ENCODE measurements at regions not wholly inside any gene's neighbourhood (a gene's known extent, or its start where the extent isn't known, plus 50 kb on each side); places are given as distances from the start of the nearest gene placed in this dataset.

GRCh38 chr2:205882806-205883425 is 200.6 kb downstream of the NRP2 start:
- H3K9ac ChIP-seq (ENCODE audit: low read depth, low read length): no peak overlapping the region

GRCh38 chr2:205880048-205880447 is 197.7 kb downstream of the NRP2 start:
- Histone ChIP-seq H3K9me3 (ENCODE audit: control insufficient read depth, insufficient read depth, low read length) (no peaks in the 10 kb centered on the region), H3K9ac (ENCODE audit: low read depth, low read length) (no peak overlapping the region), H3K36me3 (ENCODE audit: control insufficient read depth, insufficient read depth, low read length) (no peaks in the 10 kb centered on the region), H3K4me3 (ENCODE audit: low read depth, low read length) (no peak overlapping the region), H3K27ac (ENCODE audit: low read depth, low read length) (no peak overlapping the region), H3K4me1 (ENCODE audit: control insufficient read depth, insufficient read depth, low read length) (peaks cover 11% of the 10 kb centered on the region), H3K27me3 (ENCODE audit: control insufficient read depth, insufficient read depth, low read length) (no peaks in the 10 kb centered on the region)

More at GRCh38 chr2:205882806-205883425, 200.6 kb downstream of the NRP2 start:
- Histone ChIP-seq H3K27me3 (ENCODE audit: control insufficient read depth, insufficient read depth, low read length) (no peaks in the 10 kb centered on the region), H3K4me3 (ENCODE audit: low read depth, low read length) (no peak overlapping the region), H3K9me3 (ENCODE audit: control insufficient read depth, insufficient read depth, low read length) (no peaks in the 10 kb centered on the region), H3K4me1 (ENCODE audit: control insufficient read depth, insufficient read depth, low read length) (peaks cover 11% of the 10 kb centered on the region), H3K36me3 (ENCODE audit: control insufficient read depth, insufficient read depth, low read length) (no peaks in the 10 kb centered on the region), H3K27ac (ENCODE audit: low read depth, low read length) (no peak overlapping the region)

- peaks cover 1% of the 10 kb centered on the region; the same call in 1 of the 2 replicates for H3K9me3 ChIP-seq (ENCODE audit: control insufficient read depth, insufficient read depth, low read length)
Observed at GRCh38 chr2:205878999-205879762, 196.9 kb downstream of the NRP2 start.

GRCh38 chr2:205877496-205877895 is 195.2 kb downstream of the NRP2 start:
- Histone ChIP-seq H3K9ac (ENCODE audit: low read depth, low read length) (no peak overlapping the region), H3K9me3 (ENCODE audit: control insufficient read depth, insufficient read depth, low read length) (peaks cover 5% of the 10 kb centered on the region; the same call in 1 of the 2 replicates), H3K4me3 (ENCODE audit: low read depth, low read length) (no peak overlapping the region), H3K36me3 (ENCODE audit: control insufficient read depth, insufficient read depth, low read length) (no peaks in the 10 kb centered on the region), H3K27me3 (ENCODE audit: control insufficient read depth, insufficient read depth, low read length) (no peaks in the 10 kb centered on the region), H3K4me1 (ENCODE audit: control insufficient read depth, insufficient read depth, low read length) (peaks cover under 1% of the 10 kb centered on the region; the same call in 1 of the 2 replicates), H3K27ac (ENCODE audit: low read depth, low read length) (no peak overlapping the region)

More at GRCh38 chr2:205878999-205879762, 196.9 kb downstream of the NRP2 start:
- Histone ChIP-seq H3K36me3 (ENCODE audit: control insufficient read depth, insufficient read depth, low read length) (no peaks in the 10 kb centered on the region), H3K4me3 (ENCODE audit: low read depth, low read length) (no peak overlapping the region), H3K27me3 (ENCODE audit: control insufficient read depth, insufficient read depth, low read length) (no peaks in the 10 kb centered on the region), H3K4me1 (ENCODE audit: control insufficient read depth, insufficient read depth, low read length) (peaks cover 11% of the 10 kb centered on the region), H3K9ac (ENCODE audit: low read depth, low read length) (no peak overlapping the region), H3K27ac (ENCODE audit: low read depth, low read length) (no peak overlapping the region)

- Histone ChIP-seq H3K27me3 (ENCODE audit: control insufficient read depth, insufficient read depth, low read length) (no peaks in the 10 kb centered on the region), H3K27ac (ENCODE audit: low read depth, low read length) (no peak overlapping the region), H3K9ac (ENCODE audit: low read depth, low read length) (no peak overlapping the region), H3K4me3 (ENCODE audit: low read depth, low read length) (no peak overlapping the region), H3K9me3 (ENCODE audit: control insufficient read depth, insufficient read depth, low read length) (peaks cover 5% of the 10 kb centered on the region; the same call in 1 of the 2 replicates), H3K4me1 (ENCODE audit: control insufficient read depth, insufficient read depth, low read length) (no peaks in the 10 kb centered on the region), H3K36me3 (ENCODE audit: control insufficient read depth, insufficient read depth, low read length) (no peaks in the 10 kb centered on the region)
Observed at GRCh38 chr2:205876127-205876526, 193.8 kb downstream of the NRP2 start.

- Histone ChIP-seq H3K27ac (ENCODE audit: low read depth, low read length) (no peak overlapping the region), H3K9me3 (ENCODE audit: control insufficient read depth, insufficient read depth, low read length) (peaks cover 5% of the 10 kb centered on the region; the same call in 1 of the 2 replicates), H3K27me3 (ENCODE audit: control insufficient read depth, insufficient read depth, low read length) (no peaks in the 10 kb centered on the region), H3K36me3 (ENCODE audit: control insufficient read depth, insufficient read depth, low read length) (no peaks in the 10 kb centered on the region), H3K9ac (ENCODE audit: low read depth, low read length) (no peak overlapping the region), H3K4me1 (ENCODE audit: control insufficient read depth, insufficient read depth, low read length) (no peaks in the 10 kb centered on the region), H3K4me3 (ENCODE audit: low read depth, low read length) (no peak overlapping the region)
Observed at GRCh38 chr2:205872716-205873115, 190.4 kb downstream of the NRP2 start.

GRCh38 chr2:205869439-205869838 is 187.1 kb downstream of the NRP2 start:
- Histone ChIP-seq H3K4me3 (ENCODE audit: low read depth, low read length) (no peak overlapping the region), H3K4me1 (ENCODE audit: control insufficient read depth, insufficient read depth, low read length) (no peaks in the 10 kb centered on the region), H3K27me3 (ENCODE audit: control insufficient read depth, insufficient read depth, low read length) (no peaks in the 10 kb centered on the region), H3K9ac (ENCODE audit: low read depth, low read length) (no peak overlapping the region), H3K36me3 (ENCODE audit: control insufficient read depth, insufficient read depth, low read length) (no peaks in the 10 kb centered on the region), H3K27ac (ENCODE audit: low read depth, low read length) (no peak overlapping the region), H3K9me3 (ENCODE audit: control insufficient read depth, insufficient read depth, low read length) (peaks cover 5% of the 10 kb centered on the region; the same call in 1 of the 2 replicates)

GRCh38 chr2:205868773-205869333 is 186.6 kb downstream of the NRP2 start:
- H3K9ac ChIP-seq (ENCODE audit: low read depth, low read length): no peak overlapping the region
- no peaks in the 10 kb centered on the region for H3K27me3 ChIP-seq (ENCODE audit: control insufficient read depth, insufficient read depth, low read length)

GRCh38 chr2:205868053-205868452 is 185.8 kb downstream of the NRP2 start:
- H3K36me3 ChIP-seq (ENCODE audit: control insufficient read depth, insufficient read depth, low read length): no peaks in the 10 kb centered on the region
- H3K9ac ChIP-seq (ENCODE audit: low read depth, low read length): no peak overlapping the region
- H3K4me1 ChIP-seq (ENCODE audit: control insufficient read depth, insufficient read depth, low read length): no peaks in the 10 kb centered on the region
- H3K4me3 ChIP-seq (ENCODE audit: low read depth, low read length): no peak overlapping the region
- no peaks in the 10 kb centered on the region for H3K27me3 ChIP-seq (ENCODE audit: control insufficient read depth, insufficient read depth, low read length)
- H3K9me3 ChIP-seq (ENCODE audit: control insufficient read depth, insufficient read depth, low read length): no peaks in the 10 kb centered on the region
- H3K27ac ChIP-seq (ENCODE audit: low read depth, low read length): no peak overlapping the region

More at GRCh38 chr2:205868773-205869333, 186.6 kb downstream of the NRP2 start:
- Histone ChIP-seq H3K4me1 (ENCODE audit: control insufficient read depth, insufficient read depth, low read length) (no peaks in the 10 kb centered on the region), H3K27ac (ENCODE audit: low read depth, low read length) (no peak overlapping the region), H3K9me3 (ENCODE audit: control insufficient read depth, insufficient read depth, low read length) (no peaks in the 10 kb centered on the region), H3K36me3 (ENCODE audit: control insufficient read depth, insufficient read depth, low read length) (no peaks in the 10 kb centered on the region), H3K4me3 (ENCODE audit: low read depth, low read length) (no peak overlapping the region)

- Histone ChIP-seq H3K36me3 (ENCODE audit: control insufficient read depth, insufficient read depth, low read length) (no peaks in the 10 kb centered on the region), H3K9me3 (ENCODE audit: control insufficient read depth, insufficient read depth, low read length) (no peaks in the 10 kb centered on the region), H3K27me3 (ENCODE audit: control insufficient read depth, insufficient read depth, low read length) (no peaks in the 10 kb centered on the region), H3K27ac (ENCODE audit: low read depth, low read length) (no peak overlapping the region), H3K4me3 (ENCODE audit: low read depth, low read length) (no peak overlapping the region), H3K4me1 (ENCODE audit: control insufficient read depth, insufficient read depth, low read length) (no peaks in the 10 kb centered on the region), H3K9ac (ENCODE audit: low read depth, low read length) (no peak overlapping the region)
Observed at GRCh38 chr2:205867371-205867770, 185.1 kb downstream of the NRP2 start.

- H3K27ac ChIP-seq (ENCODE audit: low read depth, low read length): no peak overlapping the region
- H3K4me1 ChIP-seq (ENCODE audit: control insufficient read depth, insufficient read depth, low read length): no peaks in the 10 kb centered on the region
- H3K27me3 ChIP-seq (ENCODE audit: control insufficient read depth, insufficient read depth, low read length): no peaks in the 10 kb centered on the region
- no peak overlapping the region for H3K9ac ChIP-seq (ENCODE audit: low read depth, low read length)
- no peaks in the 10 kb centered on the region for H3K36me3 ChIP-seq (ENCODE audit: control insufficient read depth, insufficient read depth, low read length)
- no peak overlapping the region for H3K4me3 ChIP-seq (ENCODE audit: low read depth, low read length)
- no peaks in the 10 kb centered on the region for H3K9me3 ChIP-seq (ENCODE audit: control insufficient read depth, insufficient read depth, low read length)
Observed at GRCh38 chr2:205865905-205866441, 183.7 kb downstream of the NRP2 start.
